HG02938 (cell line): ENCODE measurements at regions not wholly inside any gene's neighbourhood (a gene's known extent, or its start where the extent isn't known, plus 50 kb on each side); places are given as distances from the start of the nearest gene placed in this dataset.
"Not testable (repeated sequence)": the region's sequence is repeated elsewhere in the genome, so short reads cannot be mapped to it uniquely, and the experiment has no call there.

Experiments
- ATAC-seq: cut with Tn5 transposase; IDR thresholded peaks from one replicate; pipeline ENCODE4 v1.9.1; 2021; ENCODE audit warnings: mild to moderate bottlenecking, moderate library complexity; ENCODE audit not compliant: unreplicated experiment

DNA sequence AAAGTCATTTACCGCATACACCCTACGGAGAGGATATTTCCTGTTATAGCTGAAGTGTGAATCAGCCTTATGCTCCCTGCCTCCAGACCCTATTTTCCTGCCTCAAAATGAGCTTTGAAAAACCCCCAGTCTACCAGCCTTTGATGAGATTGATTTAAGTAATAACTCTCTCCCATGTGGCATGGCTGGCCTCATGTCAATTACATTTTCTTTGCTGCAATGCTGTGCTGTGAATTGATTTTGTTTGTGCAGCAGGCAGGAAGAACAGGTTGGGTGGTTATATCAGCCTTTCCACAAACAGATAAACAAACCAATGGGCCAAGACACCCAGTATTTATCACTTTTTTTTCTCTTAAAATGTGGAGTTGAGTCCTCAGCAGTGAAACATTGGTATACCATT, 1105.5 kb upstream of the TMEM132C start:
- ATAC-seq: no peak

- ATAC-seq: no peak
Observed at GRCh38 chr12:127162307-127162706, 1104.7 kb upstream of the TMEM132C start.

DNA sequence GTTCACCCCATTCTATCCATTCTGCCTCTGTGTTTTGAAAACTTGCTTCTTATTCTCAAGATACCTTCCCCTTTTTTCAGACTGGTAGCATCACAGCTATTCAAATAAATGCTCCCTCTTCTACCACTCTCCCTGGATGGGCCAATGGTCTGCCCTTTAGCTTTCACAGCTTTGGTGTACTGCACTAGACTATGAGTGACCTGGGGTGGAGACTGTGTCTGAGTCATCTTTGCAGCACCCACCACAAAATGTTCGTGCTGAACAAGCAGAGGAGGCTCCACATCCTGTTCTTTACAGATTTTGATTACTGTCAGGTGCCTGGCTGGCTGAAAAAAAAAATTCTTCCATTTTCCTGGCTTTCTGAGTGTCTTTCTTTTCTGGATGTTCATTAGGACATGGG, 1104.1 kb upstream of the TMEM132C start:
- ATAC-seq: peak; percentile 66

DNA sequence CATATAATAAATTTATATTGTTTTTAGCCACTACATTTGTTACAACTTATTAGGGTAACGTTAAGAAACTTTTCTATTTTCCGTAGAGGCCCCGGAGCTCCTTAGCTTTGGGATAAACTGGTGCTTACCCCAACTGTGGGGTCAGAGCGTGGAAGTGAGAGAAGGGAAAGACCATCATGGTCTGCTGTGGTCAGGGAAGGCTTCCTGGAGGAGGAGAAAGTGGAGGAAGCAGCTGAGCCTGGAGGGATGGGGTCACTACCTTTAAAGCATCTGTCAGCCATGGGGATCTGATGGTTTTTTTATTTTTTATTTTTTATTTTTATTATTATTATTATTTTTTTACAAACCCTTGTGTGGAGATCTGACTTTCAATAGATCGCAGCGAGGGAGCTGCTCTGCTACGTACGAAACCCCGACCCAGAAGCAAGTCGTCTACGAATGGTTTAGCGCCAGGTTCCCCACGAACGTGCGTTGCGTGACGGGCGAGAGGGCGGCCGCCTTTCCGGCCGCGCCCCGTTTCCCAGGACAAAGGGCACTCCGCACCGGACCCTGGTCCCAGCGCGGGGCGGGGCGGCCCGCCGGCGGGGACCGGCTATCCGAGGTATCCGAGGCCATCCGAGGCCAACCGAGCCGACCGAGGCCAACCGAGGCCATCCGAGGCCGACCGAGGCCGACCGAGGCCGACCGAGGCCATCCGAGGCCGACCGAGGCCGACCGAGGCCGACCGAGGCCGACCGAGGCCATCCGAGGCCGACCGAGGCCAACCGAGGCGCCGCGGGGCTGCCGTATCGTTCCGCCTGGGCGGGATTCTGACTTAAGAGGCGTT, 1101.2 kb upstream of the TMEM132C start:
- ATAC-seq: no peak

- no peak for ATAC-seq
Observed at GRCh38 chr12:127169321-127170181, 1097.4 kb upstream of the TMEM132C start.

GRCh38 chr12:127170226-127171180, 1096.5 kb upstream of the TMEM132C start:
- ATAC-seq: no peak

GRCh38 chr12:127172861-127173260, 1094.1 kb upstream of the TMEM132C start:
- no peak for ATAC-seq

DNA sequence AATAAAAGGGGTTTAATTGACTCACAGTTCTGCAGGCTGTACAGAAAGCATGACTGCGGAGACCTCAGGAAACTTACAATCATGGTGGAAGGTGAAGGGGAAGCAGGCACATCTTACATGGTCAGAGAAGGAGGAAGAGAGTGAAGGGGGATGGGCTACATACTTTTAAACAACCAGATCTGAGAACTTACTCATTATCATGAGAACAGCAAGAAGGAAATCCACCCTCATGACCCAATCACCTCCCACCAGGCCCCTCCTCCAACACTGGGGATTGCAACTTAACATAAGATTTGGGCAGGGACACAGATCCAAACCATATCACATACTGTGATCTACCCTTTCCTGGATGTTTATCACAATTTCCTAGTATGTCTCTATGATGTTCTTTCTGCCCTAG, 1093.0 kb upstream of the TMEM132C start:
- not testable (repeated sequence) for ATAC-seq

- no peak for ATAC-seq
Observed at GRCh38 chr12:127174881-127175280, 1092.1 kb upstream of the TMEM132C start.

DNA sequence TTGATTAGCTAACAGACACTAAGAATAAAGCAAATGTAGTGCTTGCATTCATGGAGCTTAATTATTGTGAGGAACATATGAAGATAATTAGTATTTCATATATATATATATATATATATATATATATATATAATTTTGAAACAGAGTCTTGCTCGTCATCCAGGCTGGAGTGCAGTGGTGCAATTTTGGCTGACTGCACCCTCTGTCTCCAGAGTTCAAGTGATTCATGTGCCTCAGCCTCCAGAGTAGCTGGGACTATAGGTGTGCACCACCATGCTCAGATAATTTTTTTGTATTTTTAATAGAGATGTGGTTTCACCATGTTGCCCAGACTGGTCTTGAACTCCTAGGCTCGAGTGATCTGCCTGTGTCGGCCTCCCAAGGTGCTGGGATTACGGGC, 1091.6 kb upstream of the TMEM132C start:
- ATAC-seq: no peak

GRCh38 chr12:127176804-127177203, 1090.2 kb upstream of the TMEM132C start:
- ATAC-seq: no peak

GRCh38 chr12:127178052-127178451, 1088.9 kb upstream of the TMEM132C start:
- no peak for ATAC-seq

- no peak for ATAC-seq
Observed at GRCh38 chr12:127178463-127178862, 1088.5 kb upstream of the TMEM132C start.

GRCh38 chr12:127179176-127179575, 1087.8 kb upstream of the TMEM132C start:
- no peak for ATAC-seq

- ATAC-seq: no peak
Observed at GRCh38 chr12:127182018-127182417, 1085.0 kb upstream of the TMEM132C start.

DNA sequence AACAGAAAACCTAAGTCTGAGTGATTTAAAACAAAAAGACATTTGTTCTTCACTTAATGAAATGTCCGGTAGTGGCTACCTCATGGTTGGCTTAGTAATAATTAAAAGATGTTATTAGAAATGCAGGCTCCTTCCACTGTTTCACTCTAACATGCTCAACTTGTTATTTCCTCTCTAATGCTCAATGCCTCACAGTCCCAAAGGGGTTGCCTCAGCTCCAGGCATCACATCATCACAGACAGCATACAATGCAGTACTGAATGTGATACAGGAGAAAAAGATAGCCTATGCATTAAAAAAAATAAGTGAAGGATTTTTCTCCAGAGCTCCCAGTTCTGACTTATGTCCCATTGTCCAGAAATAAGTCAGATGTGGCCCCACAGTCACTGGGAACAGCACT, 1077.0 kb upstream of the TMEM132C start:
- no peak for ATAC-seq

GRCh38 chr12:127191129-127191528, 1075.8 kb upstream of the TMEM132C start:
- ATAC-seq: no peak

GRCh38 chr12:127192391-127192790, 1074.6 kb upstream of the TMEM132C start:
- ATAC-seq: no peak

DNA sequence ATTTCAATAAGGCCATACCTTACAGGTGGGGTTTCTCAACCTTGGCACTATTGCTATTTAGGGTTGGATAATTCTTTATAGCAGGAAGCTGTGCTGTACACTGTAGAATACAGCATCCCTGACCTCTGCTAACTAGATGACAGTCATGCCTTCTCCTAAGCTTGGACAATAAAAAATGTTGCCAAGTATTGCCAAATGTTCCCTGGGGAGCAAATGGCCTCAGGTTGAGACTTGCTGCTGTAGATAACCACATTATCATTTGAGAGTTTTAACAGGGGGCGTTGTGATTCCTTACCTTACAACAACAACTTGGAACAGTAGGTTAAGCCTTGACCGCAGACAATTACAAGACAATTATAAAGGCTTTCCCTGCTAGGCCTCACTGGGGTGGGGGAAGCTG, 1073.6 kb upstream of the TMEM132C start:
- no peak for ATAC-seq

DNA sequence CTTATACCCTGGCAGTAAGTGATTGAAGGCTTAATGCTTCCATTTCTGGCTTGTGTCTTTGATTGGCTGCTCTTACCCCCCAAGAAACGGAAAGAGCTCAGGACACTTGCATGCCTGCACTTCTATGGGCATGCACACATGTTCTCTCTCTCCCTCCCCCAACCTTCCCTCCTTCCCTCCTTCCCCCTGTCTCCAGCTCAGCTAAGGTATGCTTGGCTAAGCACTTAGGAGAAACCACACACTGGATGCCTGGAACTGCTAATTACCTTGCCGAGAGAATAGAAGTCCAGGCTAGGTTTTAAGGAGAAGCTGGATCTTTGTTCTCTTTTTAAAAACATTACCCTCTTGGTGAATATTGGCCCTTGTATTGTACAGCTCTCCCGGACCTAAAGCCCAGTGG, 1072.8 kb upstream of the TMEM132C start:
- no peak for ATAC-seq
